ENCODE measurements at regions not wholly inside any gene's neighbourhood (a gene's known extent, or its start where the extent isn't known, plus 50 kb on each side); places are given as distances from the start of the nearest gene placed in this dataset.

GRCh38 chr5:93329756-93330155 is 251.3 kb downstream of the NR2F1-AS1 start:
- TF ChIP-seq POLR2A (IDR thresholded peaks at IDR 0.05; ENCODE audit: low read length) (no peak), GATA1 (IDR thresholded peaks at IDR 0.05; ENCODE audit: low read depth, low read length) (no peak)
